ENCODE measurements at regions not wholly inside any gene's neighbourhood (a gene's known extent, or its start where the extent isn't known, plus 50 kb on each side); places are given as distances from the start of the nearest gene placed in this dataset.

DNA sequence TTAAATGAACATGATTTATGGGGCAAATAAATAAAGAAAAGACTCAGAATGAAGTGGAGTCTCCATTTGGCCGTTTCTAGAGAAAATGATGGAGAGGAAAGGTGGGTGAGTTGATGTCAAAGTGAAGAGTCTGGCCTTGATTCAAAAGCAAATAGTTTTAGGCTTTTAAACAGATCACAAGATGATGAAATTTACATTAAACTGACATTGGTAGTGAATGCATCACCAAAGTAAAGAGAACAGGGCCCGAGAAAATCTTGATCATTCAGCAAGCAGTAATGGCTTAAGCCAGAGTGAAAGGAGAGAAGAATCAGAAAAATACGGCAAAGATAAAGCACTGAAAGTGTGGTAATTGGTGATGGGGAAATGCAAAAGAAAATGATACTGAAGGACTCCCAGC is 460.0 kb upstream of the SGCD start:
- no peak for DNase-seq (ENCODE audit: low spot score)

DNA sequence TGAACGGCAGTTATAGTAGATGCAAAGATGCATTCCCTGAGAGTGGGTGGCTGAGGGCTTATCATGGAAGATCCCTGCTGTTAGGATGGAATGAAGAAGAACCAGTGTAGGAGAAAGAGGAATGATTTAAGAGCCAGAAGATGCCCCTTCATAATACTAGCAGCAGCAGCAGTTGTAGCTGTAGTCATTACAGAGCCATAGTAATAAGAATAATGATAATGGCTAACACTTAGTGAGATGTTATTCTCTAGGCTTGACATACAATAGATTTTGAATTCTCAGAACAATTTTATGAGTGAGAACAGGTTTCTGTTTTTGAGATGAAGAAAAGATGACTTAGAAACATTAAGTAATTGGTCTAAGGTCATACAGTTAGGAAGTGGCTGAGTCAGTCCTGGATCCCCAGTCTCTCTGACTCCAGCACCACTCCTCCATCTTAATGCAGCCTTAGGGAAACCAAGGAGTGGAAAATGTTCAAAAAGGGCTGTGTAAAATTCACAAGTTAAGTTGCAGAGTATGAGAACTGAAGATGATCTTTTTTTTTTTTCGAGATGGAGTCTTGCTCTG is 459.4 kb upstream of the SGCD start:
- no peak for DNase-seq (ENCODE audit: low spot score)

DNA sequence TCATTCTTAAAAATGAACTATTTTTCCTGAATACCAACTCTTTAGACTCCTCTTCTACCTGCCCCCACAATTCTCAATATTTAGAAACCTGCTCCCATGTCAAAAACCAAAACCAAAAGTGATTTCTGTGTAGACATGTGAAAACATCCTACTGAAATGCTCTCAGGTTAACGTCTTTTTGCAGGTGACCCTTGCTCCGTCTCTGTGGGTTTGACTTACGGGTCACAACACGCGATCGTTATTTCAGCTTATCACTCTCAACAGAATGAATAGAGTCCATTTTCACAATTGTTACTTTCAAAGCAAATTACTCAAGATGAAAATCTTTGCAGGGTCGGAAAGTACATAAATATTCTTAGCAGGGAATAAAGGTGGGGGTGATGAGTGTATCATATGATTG is 456.3 kb upstream of the SGCD start:
- no peak for DNase-seq (ENCODE audit: low spot score)

DNA sequence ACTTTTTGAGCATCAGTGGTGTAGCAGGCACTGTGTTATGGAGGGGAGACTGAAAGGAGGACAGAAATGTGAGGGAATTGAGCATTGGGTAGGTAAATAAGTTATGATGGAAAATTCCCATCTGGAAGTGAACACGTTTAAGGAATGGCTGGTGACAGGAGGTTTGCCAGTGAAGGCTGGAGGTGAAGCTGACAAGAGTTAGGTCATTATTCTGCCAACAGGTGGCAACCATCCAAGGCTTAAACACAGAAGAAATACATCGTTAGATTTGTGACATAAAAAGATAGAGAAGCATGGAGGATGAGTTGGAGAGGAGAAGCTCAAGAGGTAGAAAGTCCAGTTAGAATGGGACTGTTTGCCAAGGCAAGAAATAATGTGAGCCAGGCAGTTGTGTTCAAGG is 455.3 kb upstream of the SGCD start:
- no peak for DNase-seq (ENCODE audit: low spot score)

DNA sequence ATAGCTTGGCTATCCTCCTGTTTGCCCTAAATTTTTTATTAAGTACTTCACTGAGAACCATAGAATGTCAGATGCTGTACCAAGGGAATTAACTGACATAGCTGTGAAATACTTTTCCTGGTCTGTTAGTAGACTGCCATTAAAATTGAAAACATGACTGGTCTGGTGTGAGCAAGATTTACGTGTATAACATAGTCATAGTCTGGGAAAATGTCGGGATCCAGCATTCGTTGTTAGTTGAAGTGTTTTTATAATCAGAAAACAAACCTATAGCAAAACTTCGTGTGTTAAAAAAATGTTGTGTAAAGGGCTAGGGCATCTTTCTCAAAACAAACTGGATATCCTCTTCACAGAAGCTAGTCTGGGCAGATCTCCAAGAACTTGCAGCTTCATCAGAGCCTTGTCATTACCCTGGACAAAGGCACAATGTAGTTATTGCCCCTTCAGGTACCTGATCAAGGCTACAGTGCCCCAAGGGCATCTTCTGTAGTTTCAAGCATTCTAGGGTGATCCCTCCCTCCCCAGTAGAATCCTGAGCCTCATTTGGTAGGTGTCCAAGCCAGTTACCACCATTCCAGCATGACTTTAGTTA is 454.2 kb upstream of the SGCD start:
- DNase-seq (ENCODE audit: low spot score) = no peak

GRCh38 chr5:155878991-155879575 is 447.9 kb upstream of the SGCD start:
- no peak for DNase-seq (ENCODE audit: low spot score)

DNA sequence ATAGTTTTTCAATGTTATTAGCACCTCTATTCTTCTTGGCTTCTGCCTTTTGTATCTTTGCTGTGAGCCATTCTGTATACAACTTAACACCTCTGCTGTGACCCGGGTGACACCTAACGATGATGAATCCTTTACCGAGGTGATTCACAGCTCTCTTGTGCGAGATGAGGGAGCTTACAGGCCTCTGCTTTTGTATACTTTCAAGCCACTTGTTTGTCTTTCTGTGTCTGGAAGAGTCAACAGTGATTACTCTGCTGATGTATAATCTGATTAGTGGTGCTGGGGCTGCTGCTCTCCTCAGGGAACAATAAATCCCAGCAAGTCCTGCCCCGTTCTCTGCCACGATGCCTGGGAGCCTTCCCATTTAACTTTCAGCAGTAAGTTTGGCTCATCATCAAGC is 442.9 kb upstream of the SGCD start:
- no peak for DNase-seq (ENCODE audit: low spot score)

- DNase-seq (ENCODE audit: low spot score) = no peak
Measured at GRCh38 chr5:155885199-155885598, 441.8 kb upstream of the SGCD start.

DNA sequence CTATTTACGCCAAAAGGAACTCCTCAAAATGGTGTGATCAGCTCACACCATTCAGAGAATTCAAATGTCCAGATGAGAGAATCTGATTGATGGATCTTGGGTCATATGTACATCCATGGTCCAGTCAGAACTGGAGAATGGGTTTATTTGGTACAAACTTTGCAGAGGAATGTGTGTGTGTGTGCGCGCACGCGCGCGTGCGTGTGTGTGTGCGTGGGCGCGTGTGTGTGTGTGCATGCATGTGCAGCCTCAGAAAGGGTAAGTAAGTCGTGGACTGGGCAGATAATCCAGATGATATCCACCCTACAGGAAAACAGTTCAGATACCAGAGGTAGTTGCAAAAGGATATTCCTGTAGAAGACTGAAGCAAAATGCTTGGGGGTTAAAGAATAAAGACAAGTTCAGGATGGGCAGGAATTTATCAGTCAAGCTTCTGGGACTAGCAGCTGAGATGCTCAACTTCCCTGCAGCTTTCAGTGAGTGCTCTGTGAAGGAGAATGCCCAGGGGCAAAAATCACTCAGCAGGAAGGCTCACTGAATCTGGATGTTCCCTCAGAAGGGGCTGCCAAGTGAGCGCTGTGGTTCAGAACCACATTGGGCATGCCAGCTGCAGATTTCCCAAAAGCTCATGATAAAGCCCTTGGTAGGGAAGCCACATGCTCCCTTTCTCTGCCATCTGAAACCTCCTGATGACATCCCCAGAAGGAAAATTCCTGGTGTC is 440.5 kb upstream of the SGCD start:
- no peak for DNase-seq (ENCODE audit: low spot score)

DNA sequence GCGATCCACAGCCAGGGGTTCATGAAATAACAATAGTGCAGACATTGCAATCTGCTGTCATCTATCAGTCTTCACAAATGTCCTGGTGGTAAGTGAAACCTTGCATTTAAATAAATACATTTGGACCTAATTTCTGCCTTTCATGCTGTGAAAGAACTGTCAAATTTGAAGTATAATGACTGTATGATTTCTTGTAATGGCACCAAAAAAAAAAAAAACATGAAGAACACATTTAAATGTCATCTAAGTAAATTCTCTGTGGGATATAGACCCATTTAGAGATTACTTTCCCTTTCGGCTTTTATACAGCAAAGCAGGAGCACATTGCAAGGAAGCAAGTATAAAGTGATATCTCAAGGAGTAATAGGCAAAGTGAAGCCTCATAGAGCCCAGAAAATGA is 431.5 kb upstream of the SGCD start:
- DNase-seq (ENCODE audit: low spot score) = no peak

DNA sequence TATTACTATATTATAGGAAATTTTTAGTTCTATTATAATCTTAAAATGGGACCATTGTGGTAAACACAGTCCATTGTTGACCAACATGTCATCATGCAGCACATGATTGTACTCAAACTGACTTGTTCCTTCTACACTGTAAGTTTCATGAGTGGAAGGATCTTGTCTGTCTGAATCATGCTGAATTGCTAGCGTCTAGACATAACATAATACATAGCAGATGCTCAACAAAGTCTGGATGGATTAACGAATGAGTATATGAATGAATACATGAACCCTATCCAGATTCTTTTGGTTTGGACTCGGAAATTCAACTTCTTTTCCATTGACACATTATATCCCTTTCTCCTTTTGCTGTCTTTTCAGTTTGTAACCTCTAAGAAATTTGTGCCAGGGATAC is 429.2 kb upstream of the SGCD start:
- DNase-seq (ENCODE audit: low spot score) = no peak

DNA sequence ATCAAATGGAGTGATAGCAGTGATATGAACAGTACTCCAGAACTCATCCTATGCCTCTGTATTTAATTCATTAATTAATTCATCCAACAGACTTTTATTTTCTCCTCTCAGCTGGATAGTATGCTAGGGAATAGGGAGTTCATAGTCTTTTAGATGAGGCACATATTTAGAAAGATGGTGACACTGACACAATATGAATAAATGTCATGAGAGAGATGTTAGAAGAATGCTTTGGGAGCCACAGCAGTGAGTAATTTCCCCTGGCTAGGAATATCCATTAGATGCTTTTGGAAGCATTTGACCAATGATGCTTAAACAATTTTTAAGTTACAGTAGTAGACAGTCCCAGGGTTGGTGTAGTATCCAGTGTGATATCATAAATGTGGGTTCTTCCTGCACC is 428.7 kb upstream of the SGCD start:
- DNase-seq (ENCODE audit: low spot score) = no peak

- DNase-seq (ENCODE audit: low spot score) = no peak
Measured at GRCh38 chr5:155903791-155904190, 423.2 kb upstream of the SGCD start.

DNA sequence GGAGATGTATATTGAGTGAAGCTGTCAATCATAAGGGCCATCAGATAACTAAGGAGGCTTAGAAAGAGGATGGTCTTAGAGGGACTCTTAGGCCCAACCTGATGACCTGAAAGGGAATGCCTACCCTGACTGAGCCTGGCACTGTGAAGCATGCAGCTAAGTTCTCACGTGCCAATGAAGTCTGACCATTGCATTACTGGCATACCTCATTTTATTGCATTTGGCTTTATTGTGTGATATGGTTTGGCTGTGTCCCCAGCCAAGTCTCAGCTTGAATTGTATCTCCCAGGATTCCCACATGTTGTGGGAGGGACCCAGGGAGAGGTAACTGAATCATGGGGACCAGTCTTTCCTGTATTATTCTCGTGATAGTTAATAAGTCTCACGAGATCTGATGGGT is 421.6 kb upstream of the SGCD start:
- DNase-seq (ENCODE audit: low spot score) = no peak

DNA sequence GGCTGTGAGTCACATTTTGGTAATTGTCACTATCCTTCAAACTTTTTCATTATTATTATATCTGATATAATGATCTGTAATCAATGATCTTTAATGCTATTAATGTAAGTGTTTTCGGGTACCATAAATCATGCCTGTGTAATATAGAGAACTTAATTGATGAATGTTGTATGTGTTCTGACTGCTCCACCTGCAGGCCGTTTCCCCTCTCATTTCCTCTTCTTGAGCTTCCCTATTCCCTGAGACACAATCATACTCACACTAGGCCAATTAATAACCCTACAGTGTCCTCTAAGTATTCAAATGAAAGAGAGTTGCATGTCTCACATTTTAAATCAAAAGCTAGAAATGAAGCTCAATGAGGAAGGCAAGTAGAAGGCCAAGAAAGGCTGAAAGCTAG is 420.9 kb upstream of the SGCD start:
- no peak for DNase-seq (ENCODE audit: low spot score)

- no peak for DNase-seq (ENCODE audit: low spot score)
Measured at GRCh38 chr5:155908543-155908942, 418.4 kb upstream of the SGCD start.

- no peak for DNase-seq (ENCODE audit: low spot score)
Measured at GRCh38 chr5:155912291-155912690, 414.7 kb upstream of the SGCD start.

DNA sequence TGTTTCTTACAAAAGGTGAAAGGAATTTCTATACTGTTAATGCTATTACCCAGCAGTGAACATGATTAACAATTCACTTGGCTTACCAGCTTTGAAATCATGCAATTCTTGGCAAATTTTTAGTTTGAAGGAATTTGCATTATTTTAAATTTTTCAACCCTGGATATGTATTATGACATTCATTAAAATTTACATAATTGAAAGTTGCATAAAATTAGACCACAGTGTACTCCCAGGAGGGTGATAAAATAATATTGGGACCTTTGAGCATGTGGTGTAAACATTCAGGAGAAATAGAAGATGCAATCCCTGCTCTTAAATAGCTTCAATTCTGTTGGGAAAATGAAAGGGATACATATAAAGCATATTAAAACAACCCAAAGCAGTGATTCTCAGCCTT is 412.2 kb upstream of the SGCD start:
- DNase-seq (ENCODE audit: low spot score) = no peak

DNA sequence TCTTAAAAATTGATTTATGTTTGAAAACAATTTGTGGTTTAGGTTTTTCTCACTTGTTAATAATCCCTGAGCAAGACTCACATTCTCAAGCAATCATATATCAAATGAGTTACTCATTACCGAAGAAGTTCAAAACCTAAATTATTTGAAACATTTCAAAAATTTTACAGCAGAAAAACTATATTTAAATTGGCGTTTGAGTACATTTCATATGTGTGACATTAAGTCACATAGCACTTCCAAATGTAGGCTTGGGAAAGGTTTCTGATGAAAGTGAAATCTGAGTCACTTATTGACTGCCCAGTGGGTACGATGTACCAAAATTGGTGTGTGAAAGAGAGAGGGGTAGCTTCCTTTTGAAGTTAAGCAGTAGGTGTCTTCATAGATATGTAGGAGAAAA is 411.4 kb upstream of the SGCD start:
- no peak for DNase-seq (ENCODE audit: low spot score)

DNA sequence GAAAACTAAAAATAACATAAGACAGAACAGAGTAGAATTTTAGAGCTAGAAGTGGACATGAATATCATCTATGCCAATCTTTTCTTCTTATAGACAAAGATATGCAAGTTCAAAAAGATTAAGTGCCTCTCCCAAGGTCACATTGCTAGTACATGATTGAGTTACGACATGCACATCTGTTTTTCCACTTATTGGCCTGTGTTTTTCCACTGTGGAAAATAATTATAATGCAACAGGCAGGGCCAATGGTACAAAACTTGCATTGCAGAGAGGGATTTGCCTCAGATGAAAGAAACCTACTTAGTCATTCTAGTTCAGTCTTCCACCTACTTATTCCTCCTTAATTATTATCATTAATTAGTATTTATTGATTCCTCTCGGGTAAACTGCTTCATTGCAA is 407.8 kb upstream of the SGCD start:
- DNase-seq (ENCODE audit: low spot score) = no peak

DNA sequence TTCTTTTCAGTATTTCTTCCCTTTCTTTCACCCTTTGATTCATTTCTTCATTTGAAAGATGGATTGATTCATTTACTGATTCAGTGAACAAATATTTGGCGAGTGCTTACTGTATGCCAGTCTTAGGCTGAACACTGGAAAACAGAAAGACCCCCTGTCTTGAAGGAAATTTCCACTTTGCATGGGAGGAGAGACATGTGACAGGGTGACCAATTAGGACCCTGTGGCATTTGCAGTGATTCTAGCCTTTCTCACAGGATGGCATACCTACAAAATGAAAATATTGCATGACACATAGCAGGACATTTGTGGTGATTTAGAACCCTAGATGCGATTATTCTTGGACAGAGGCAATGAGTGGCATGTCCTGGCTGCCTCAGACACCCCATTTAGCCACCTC is 407.2 kb upstream of the SGCD start:
- DNase-seq (ENCODE audit: low spot score) = no peak

DNA sequence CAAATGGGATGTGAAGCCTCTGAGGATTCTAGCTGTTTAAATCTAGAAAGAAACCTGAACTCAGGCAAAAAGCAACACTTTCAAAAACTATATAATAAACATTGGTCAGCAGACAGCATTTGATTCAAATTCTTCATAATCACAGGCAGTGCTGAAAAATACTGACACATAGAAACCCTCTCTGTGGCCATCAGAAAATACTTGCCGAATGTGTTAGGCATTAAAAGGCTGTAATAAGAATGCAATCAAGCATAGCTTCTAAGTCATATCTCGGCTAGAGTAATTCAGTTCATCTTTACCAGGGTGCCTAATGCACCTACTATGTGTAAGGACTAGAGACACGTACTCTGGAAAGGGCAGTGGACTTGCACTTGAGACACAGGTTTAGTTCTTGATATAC is 405.3 kb upstream of the SGCD start:
- DNase-seq (ENCODE audit: low spot score) = no peak

DNA sequence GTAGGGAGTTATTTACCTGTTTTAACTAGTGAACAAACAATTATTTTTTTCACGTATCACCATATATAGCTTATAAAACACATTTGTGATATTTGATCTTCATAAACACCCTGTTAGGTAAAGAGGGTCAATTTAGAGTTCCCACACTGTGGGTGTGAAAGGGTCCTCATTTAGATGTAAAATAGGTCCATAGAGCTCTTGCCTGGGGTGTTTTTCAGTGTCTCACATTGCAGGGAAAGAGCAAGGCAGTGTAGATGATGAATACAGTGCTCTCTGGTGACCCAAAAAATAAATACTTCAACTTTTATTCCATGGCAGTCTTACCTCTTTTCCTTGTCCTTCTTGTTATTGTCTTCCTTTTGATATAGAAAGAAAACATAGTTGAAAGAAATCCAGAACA is 403.2 kb upstream of the SGCD start:
- DNase-seq (ENCODE audit: low spot score) = no peak

DNA sequence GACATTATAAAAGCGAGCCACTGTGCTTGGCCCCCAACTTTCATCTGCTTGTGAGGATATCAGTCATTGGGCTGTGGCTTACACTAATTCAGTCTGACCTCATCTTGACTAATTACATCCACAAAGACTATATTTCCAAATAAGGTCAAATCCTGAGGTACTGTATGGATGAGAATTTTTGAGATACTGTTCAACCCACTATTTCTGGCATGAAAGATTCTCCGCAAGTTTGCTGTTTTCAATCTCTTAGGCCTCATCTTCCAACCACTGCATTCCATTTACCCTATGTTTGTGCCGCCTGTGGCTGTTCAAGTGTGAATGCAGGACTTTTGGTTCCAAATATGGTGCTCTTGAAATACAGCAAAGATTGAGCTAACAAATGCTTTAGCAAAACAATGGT is 400.9 kb upstream of the SGCD start:
- no peak for DNase-seq (ENCODE audit: low spot score)
